Breast epithelium (tissue), 3 donors: ENCODE measurements at regions not wholly inside any gene's neighbourhood (a gene's known extent, or its start where the extent isn't known, plus 50 kb on each side); places are given as distances from the start of the nearest gene placed in this dataset.

Experiments used
- CTCF ChIP-seq, 3 donors: fragments of 450-650 bp; IDR thresholded peaks; one replicate each; pipeline ENCODE4 v1.5.1; 2016 to 2017; ENCODE audit warnings: antibody characterized with exemption in 3 of 3, mild to moderate bottlenecking in 3 of 3, moderate library complexity in 3 of 3
- POLR2AphosphoS5 ChIP-seq, 3 donors: sonication (generic); formaldehyde crosslinking; IDR thresholded peaks; one replicate each; pipeline ENCODE4 v1.6.1; 2017; ENCODE audit warnings: antibody characterized with exemption in 3 of 3

GRCh38 chr14:48125654-48126053, 450.2 kb upstream of the MDGA2 start:
- no peak for TF ChIP-seq POLR2AphosphoS5 (IDR thresholded peaks at IDR 0.05)
- TF ChIP-seq CTCF (IDR thresholded peaks at IDR 0.05): no peak
